HCT116 (cell line): ENCODE measurements at regions not wholly inside any gene's neighbourhood (a gene's known extent, or its start where the extent isn't known, plus 50 kb on each side); places are given as distances from the start of the nearest gene placed in this dataset.

ENCODE experiments used
- ATAC-seq: fragments of 200-7000 bp; cut with Tn5 transposase; 2 replicates; pipeline ENCODE4 v1.9.1; 2020; ENCODE audit warnings: mild to moderate bottlenecking, moderate library complexity
- BruUV-seq: library from RNA; stranded (reverse); fragments of 400-500 nt; replicated peaks from 2 replicates; lab custom pipeline; 2021; lab: Mats Ljungman, UMichigan
- CTCF ChIA-PET: fragments of 300-600 bp; sonication (Branson Sonifier 250); formaldehyde crosslinking; loops from one replicate; lab custom pipeline; 2021; ENCODE audit warnings: antibody characterized with exemption; lab: Charles Lee
- POLR2A ChIA-PET: fragments of 300-600, 350-600 bp; sonication (Branson Sonifier 250); formaldehyde crosslinking; loops from one replicate; lab custom pipeline; 2021; ENCODE audit warnings: antibody characterized with exemption; lab: Charles Lee
- RAD21 ChIA-PET, 2 experiments: fragments of 300-600 bp; sonication (Branson Sonifier 250); formaldehyde crosslinking; loops; one replicate each; lab custom pipeline; 2023; ENCODE audit warnings: low total read pairs in 2 of 2; ENCODE audit not compliant: uncharacterized antibody in 2 of 2, unreplicated experiment in 2 of 2, low non-redundant PET in 1 of 2; lab: Charles Lee
- DNase-seq: peaks from one replicate; pipeline ENCODE4 v3.0.0-alpha.2; 2010; ENCODE audit warnings: low read depth, low spot score
- H2AFZ ChIP-seq: fragments of 200-600 bp; shearing (Covaris generic), sonication (generic); 2 replicates; pipeline ENCODE4 v1.6.1; 2017; ENCODE audit warnings: low read depth, mixed run types, mixed read lengths, antibody characterized with exemption, low read length; ENCODE audit not compliant: poor library complexity, severe bottlenecking
- H3K27ac ChIP-seq: 2 replicates; pipeline ENCODE4 v1.5.1; 2012; ENCODE audit warnings: low read depth, low read length
- H3K27me3 ChIP-seq: fragments of 200-600 bp; sonication (generic); 2 replicates; pipeline ENCODE4 v1.6.1; 2016; ENCODE audit warnings: mixed run types, low read length, mixed read lengths; ENCODE audit not compliant: insufficient read depth
- H3K36me3 ChIP-seq, 2 experiments: fragments of 200-500 bp in 1 of 2; fragments of 200-600 bp in 1 of 2; sonication (Bioruptor generic) in 1 of 2; sonication (generic) in 1 of 2; 2 replicates each; pipeline versions ENCODE4 v1.5.1 to v1.6.1; 2014 to 2016; ENCODE audit warnings: low read length in 2 of 2, inconsistent platforms in 1 of 2, mixed read lengths in 1 of 2, mixed run types in 1 of 2; ENCODE audit not compliant: insufficient read depth in 2 of 2, control insufficient read depth in 1 of 2
- H3K4me1 ChIP-seq, 2 experiments: fragments of 200-600 bp in 1 of 2; sonication (generic) in 1 of 2; 2 replicates each; pipeline versions ENCODE4 v1.5.1 to v1.6.1; 2012 to 2017; ENCODE audit warnings: low read length in 2 of 2, inconsistent platforms in 1 of 2, mild to moderate bottlenecking in 1 of 2, mixed read lengths in 1 of 2, mixed run types in 1 of 2, moderate library complexity in 1 of 2; ENCODE audit not compliant: insufficient read depth in 2 of 2, control insufficient read depth in 1 of 2
- H3K4me2 ChIP-seq: fragments of 200-600 bp; sonication (generic); 2 replicates; pipeline ENCODE4 v1.6.1; 2017; ENCODE audit warnings: mixed run types, low read length, mixed read lengths
- H3K4me3 ChIP-seq, 2 experiments: fragments of 200-600 bp in 1 of 2; sonication (generic) in 1 of 2; replicated peaks in 1 of 2; 2 replicates each; pipeline ENCODE4 v1.5.1; 2011 to 2016; ENCODE audit warnings: low read length in 2 of 2, control low read depth in 1 of 2, low read depth in 1 of 2, mild to moderate bottlenecking in 1 of 2, mixed read lengths in 1 of 2, mixed run types in 1 of 2
- H3K79me2 ChIP-seq: fragments of 200-600 bp; sonication (generic); 2 replicates; pipeline ENCODE4 v1.6.1; 2017; ENCODE audit warnings: mild to moderate bottlenecking, mixed run types, low read length, moderate library complexity, mixed read lengths; ENCODE audit not compliant: insufficient read depth
- H3K9ac ChIP-seq: fragments of 200-600 bp; sonication (generic); 2 replicates; pipeline ENCODE4 v1.6.1; 2016; ENCODE audit warnings: low read length, mixed read lengths
- H3K9me2 ChIP-seq: fragments of 200-600 bp; sonication (generic), shearing (Covaris generic); 2 replicates; pipeline ENCODE4 v1.6.1; 2017; ENCODE audit warnings: mixed run types, mild to moderate bottlenecking, moderate library complexity; ENCODE audit not compliant: insufficient read depth
- H3K9me3 ChIP-seq, 2 experiments: fragments of 200-500 bp in 1 of 2; fragments of 200-600 bp in 1 of 2; sonication (Bioruptor generic) in 1 of 2; sonication (generic) in 1 of 2; 2 replicates each; pipeline ENCODE4 v1.6.1; 2014 to 2017; ENCODE audit warnings: low read length in 2 of 2, mixed read lengths in 2 of 2, inconsistent platforms in 1 of 2, low read depth in 1 of 2, mild to moderate bottlenecking in 1 of 2, mixed run types in 1 of 2, moderate library complexity in 1 of 2; ENCODE audit not compliant: control insufficient read depth in 1 of 2, insufficient read depth in 1 of 2
- H4K20me1 ChIP-seq: fragments of 200-600 bp; sonication (generic), shearing (Covaris generic); 2 replicates; pipeline ENCODE4 v1.6.1; 2017; ENCODE audit warnings: mixed run types, mild to moderate bottlenecking, moderate library complexity; ENCODE audit not compliant: insufficient read depth
- ATF3 ChIP-seq: IDR thresholded peaks from 2 replicates; pipeline ENCODE4 v1.6.1; 2012
- CEBPB ChIP-seq: IDR thresholded peaks from 2 replicates; pipeline ENCODE4 v1.6.1; 2012; ENCODE audit warnings: low read depth
- CTCF ChIP-seq, 3 experiments: fragments of 200-600 bp in 1 of 3; sonication (generic) in 1 of 3; IDR thresholded peaks in 2 of 3; conservative IDR thresholded peaks in 1 of 3; 2 replicates each; pipeline ENCODE4 v1.5.1; 2012 to 2017; ENCODE audit warnings: low read depth in 2 of 3, low read length in 2 of 3, antibody characterized with exemption in 1 of 3, borderline replicate concordance in 1 of 3, control low read depth in 1 of 3, mild to moderate bottlenecking in 1 of 3, mixed read lengths in 1 of 3, mixed run types in 1 of 3, moderate library complexity in 1 of 3; ENCODE audit not compliant: insufficient read depth in 1 of 3
- EGR1 ChIP-seq: IDR thresholded peaks from 2 replicates; pipeline ENCODE4 v1.6.1; 2012; ENCODE audit warnings: low read depth
- ELF1 ChIP-seq: IDR thresholded peaks from 2 replicates; pipeline ENCODE4 v1.6.1; 2012; ENCODE audit warnings: low read depth, borderline replicate concordance
- FOSL1 ChIP-seq: IDR thresholded peaks from 2 replicates; pipeline ENCODE4 v1.6.1; 2012; ENCODE audit warnings: low read depth
- JUND ChIP-seq: IDR thresholded peaks from 2 replicates; pipeline ENCODE4 v1.6.1; 2012
- MAX ChIP-seq: IDR thresholded peaks from 2 replicates; pipeline ENCODE4 v1.6.1; 2012
- POLR2A ChIP-seq: IDR thresholded peaks from 2 replicates; pipeline ENCODE4 v1.7.0; 2011; ENCODE audit warnings: borderline replicate concordance; ENCODE audit not compliant: insufficient read depth, insufficient read length; ENCODE audit errors: extremely low read depth
- POLR2AphosphoS5 ChIP-seq: IDR thresholded peaks from 2 replicates; pipeline ENCODE4 v1.6.1; 2011; ENCODE audit warnings: mild to moderate bottlenecking, low read depth, low read length, moderate library complexity
- RAD21 ChIP-seq: IDR thresholded peaks from 2 replicates; pipeline ENCODE4 v1.6.1; 2012; ENCODE audit warnings: low read depth, mild to moderate bottlenecking
- SIN3A ChIP-seq: IDR thresholded peaks from 2 replicates; pipeline ENCODE4 v1.6.1; 2012; ENCODE audit warnings: low read depth
- SP1 ChIP-seq: IDR thresholded peaks from 2 replicates; pipeline ENCODE4 v1.6.1; 2012; ENCODE audit warnings: low read depth
- SRF ChIP-seq: IDR thresholded peaks from 2 replicates; pipeline ENCODE4 v1.6.1; 2012; ENCODE audit warnings: low read depth
- TCF7L2 ChIP-seq: IDR thresholded peaks from 2 replicates; pipeline ENCODE4 v1.7.0; 2011; ENCODE audit warnings: borderline replicate concordance, inconsistent platforms; ENCODE audit not compliant: insufficient read depth, insufficient read length; ENCODE audit errors: extremely low read depth
- YY1 ChIP-seq: IDR thresholded peaks from 2 replicates; pipeline ENCODE4 v1.6.1; 2011; ENCODE audit warnings: low read length, low read depth, moderate library complexity, mild to moderate bottlenecking; ENCODE audit not compliant: insufficient replicate concordance; ENCODE audit errors: extremely low read depth
- ZBTB33 ChIP-seq: IDR thresholded peaks from 2 replicates; pipeline ENCODE4 v1.6.1; 2011; ENCODE audit warnings: mild to moderate bottlenecking, low read length, moderate library complexity; ENCODE audit not compliant: insufficient replicate concordance; ENCODE audit errors: extremely low read depth
- ZFX ChIP-seq: fragments of 450-650 bp; IDR thresholded peaks from 2 replicates; pipeline ENCODE4 v1.6.1; 2017
- intact Hi-C: fragments of 100-400 bp; cut with micrococcal nuclease; formaldehyde crosslinking; loops from 2 replicates; pipeline ENCODE4 v1.10.0; 2022

- H3K79me2 ChIP-seq, result no peaks in the 10 kb centered on the region
- no peak for ATAC-seq
- RAD21 ChIA-PET, result no interaction called here
- no peak overlapping the region for H3K27ac ChIP-seq
- H3K4me2 ChIP-seq, result no peak overlapping the region
- no peaks in the 10 kb centered on the region for H3K36me3 ChIP-seq
- no peaks in the 10 kb centered on the region for H3K27me3 ChIP-seq
- TF ChIP-seq JUND (no peak), EGR1 (no peak), CEBPB (no peak), MAX (no peak), SRF (no peak), POLR2A (no peak), SIN3A (no peak)
- TF ChIP-seq, all 23 proteins: peak for 0
- no peaks in the 10 kb centered on the region for H3K4me1 ChIP-seq
- no peaks in the 10 kb centered on the region for H3K9me2 ChIP-seq
- ChIA-PET POLR2A (no interaction called here), CTCF (no interaction called here)
- H4K20me1 ChIP-seq, result no peaks in the 10 kb centered on the region
- no peak overlapping the region for H2AFZ ChIP-seq
- H3K9ac ChIP-seq, result no peak overlapping the region
- no peak overlapping the region for H3K4me3 ChIP-seq
- no peak for DNase-seq
- H3K9me3 ChIP-seq, result peaks cover 4 to 16% of the 10 kb centered on the region in 2 experiments; a peak in 3 of 4 replicates
- intact Hi-C loops, result no loop called here
- no TSS peak for BruUV-seq
These were observed 287.1 kb downstream of the PPARGC1A start for GRCh38 chr4:23602720-23603119.

GRCh38 chr4:23594125-23594524, 295.7 kb downstream of the PPARGC1A start:
- Histone ChIP-seq H3K27me3 (no peaks in the 10 kb centered on the region), H3K9me2 (no peaks in the 10 kb centered on the region), H4K20me1 (no peaks in the 10 kb centered on the region), H3K79me2 (no peaks in the 10 kb centered on the region), H3K9me3 (peaks cover 0 to 9% of the 10 kb centered on the region in 2 experiments; a peak in 2 of 4 replicates), H3K4me1 (no peaks in the 10 kb centered on the region), H3K4me2 (no peak overlapping the region), H3K36me3 (no peaks in the 10 kb centered on the region), H3K9ac (no peak overlapping the region), H2AFZ (no peak overlapping the region), H3K4me3 (no peak overlapping the region), H3K27ac (no peak overlapping the region)
- DNase-seq (no peak), ATAC-seq (no peak)
- RAD21 ChIA-PET, result no interaction called here
- CTCF ChIA-PET, result no interaction called here
- TF ChIP-seq POLR2AphosphoS5 (no peak), YY1 (no peak), ELF1 (no peak), FOSL1 (no peak), CTCF (IDR thresholded peaks at IDR 0.05 in 2 of 3, conservative IDR thresholded peaks at IDR 0.05 in 1 of 3; ENCODE audit: borderline replicate concordance in 1 of 3, insufficient read depth in 1 of 3, low read depth in 2 of 3, low read length in 2 of 3) (no peak), ATF3 (no peak), ZFX (no peak), SRF (no peak), SP1 (no peak), TCF7L2 (no peak), ZBTB33 (no peak), RAD21 (no peak), POLR2A (no peak), MAX (no peak)
- POLR2A ChIA-PET, result no interaction called here
- intact Hi-C loops, result no loop called here
- BruUV-seq, result no TSS peak
